GM19324 (cell line): ENCODE measurements at regions not wholly inside any gene's neighbourhood (a gene's known extent, or its start where the extent isn't known, plus 50 kb on each side); places are given as distances from the start of the nearest gene placed in this dataset.
A peak's percentile ranks its signal among the peaks of the same experiment; 100 is the strongest.
"Not testable (repeated sequence)": the region's sequence is repeated elsewhere in the genome, so short reads cannot be mapped to it uniquely, and the experiment has no call there.

Experiments used
- ATAC-seq: cut with Tn5 transposase; IDR thresholded peaks from one replicate; pipeline ENCODE4 v1.9.1; 2021; ENCODE audit warnings: mild to moderate bottlenecking, moderate library complexity; ENCODE audit not compliant: unreplicated experiment, low FRiP score

DNA sequence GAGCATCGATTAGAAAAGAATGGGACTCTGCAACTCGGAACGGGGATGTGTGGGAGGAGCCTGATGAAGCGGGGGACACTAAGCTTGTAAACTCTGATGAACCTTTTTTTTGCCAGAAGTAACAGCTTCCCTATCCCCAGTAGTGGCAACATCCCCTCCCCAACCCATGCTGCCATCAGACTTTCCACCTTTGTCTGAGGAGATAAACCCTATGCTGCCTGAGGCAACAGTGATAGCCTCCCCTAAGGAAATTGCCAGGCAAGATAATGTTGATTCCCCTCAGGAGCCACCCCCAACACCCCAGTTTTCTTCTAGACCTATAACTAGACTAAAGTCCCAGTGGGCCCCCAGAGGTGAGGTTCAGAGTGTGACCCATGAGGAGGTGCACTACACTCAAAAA lies 173.7 kb downstream of the AKR1D1 start:
- no peak for ATAC-seq

DNA sequence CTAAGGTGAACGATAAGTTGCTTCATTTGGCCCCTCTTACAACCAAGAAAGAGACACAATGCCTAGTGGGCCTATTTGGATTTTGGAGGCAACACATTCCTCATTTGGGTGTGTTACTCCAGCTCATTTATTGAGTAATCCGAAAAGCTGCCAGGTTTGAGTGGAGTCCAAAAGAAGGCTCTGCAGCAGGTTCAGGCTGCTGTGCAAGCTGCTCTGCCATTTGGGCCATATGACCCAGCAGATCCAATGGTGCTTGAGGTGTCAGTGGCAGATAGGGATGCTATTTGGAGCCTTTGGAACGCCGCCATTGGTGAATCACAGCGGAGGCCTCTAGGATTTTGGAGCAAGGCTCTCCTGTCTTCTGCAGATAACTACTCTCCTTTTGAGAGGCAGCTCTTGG lies 176.4 kb downstream of the AKR1D1 start:
- not testable (repeated sequence) for ATAC-seq

DNA sequence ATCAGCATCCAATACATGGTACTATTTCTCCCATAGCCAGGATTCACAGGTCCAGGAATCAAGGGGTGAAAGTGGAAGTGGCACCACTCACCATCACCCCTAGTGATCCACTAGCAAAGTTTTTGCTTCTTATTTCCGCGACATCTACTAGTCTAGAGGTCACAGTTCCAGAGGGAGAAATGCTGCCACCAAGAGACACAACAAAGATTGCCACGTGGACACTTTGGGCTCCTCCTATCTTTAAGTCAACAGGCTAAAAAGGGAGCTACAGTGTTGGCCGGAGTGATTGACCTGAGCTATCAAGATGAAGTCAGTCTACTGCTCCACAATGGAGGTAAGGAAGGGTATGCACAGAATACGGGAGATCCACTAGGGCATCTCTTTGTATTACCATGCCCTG lies 178.2 kb downstream of the AKR1D1 start:
- no peak for ATAC-seq

DNA sequence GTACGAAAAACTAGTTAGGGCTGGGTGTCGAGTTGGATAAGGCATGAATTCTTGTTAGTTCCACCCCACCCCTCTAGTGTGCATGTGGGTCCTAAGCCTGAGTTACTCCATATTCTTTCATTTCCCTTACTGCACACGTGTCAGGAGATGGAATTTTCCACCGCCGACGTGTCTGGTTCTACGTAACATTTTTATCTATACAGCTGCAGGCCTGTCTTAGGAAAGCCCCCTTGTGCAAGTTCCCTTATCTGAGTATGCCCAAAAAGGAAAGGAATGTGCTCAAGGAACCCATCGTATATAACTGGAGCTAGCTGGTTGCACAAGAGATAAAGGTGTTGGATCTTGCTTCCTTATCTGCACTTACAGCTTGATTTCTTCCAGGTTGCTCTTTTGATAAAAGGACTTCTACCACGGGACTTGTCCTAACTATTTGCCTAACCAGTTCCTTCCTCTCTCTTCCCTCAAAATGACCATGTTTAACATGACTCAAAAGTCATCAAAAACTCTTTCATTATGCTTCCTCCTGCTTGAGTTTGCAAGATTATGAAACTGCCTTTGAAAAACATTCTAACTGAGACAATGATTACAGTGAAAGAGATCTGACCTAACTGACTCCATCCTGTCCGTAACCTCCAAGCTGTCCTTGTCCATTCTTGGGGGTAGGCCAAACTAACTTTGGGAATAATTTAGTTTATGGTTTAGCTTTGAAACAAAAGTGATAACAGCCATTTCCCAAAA lies 181.4 kb downstream of the AKR1D1 start:
- no peak for ATAC-seq

DNA sequence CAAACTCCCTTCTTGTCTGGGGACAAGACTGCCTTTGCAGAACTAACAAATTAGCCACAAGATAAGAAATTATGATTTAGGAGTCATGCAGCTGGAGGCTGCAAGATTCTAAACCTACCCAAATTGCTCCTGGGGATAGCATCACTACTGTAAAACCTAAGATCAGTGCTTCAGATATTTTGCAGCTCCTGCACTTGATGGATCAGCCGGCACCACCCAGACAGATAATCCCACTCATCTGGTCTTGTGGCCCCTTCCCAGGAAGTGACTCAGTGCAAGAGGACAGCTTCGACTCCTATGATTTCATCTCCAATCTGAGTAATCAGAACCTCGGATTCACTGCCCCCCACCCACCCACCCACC lies 181.9 kb downstream of the AKR1D1 start:
- ATAC-seq: no peak

DNA sequence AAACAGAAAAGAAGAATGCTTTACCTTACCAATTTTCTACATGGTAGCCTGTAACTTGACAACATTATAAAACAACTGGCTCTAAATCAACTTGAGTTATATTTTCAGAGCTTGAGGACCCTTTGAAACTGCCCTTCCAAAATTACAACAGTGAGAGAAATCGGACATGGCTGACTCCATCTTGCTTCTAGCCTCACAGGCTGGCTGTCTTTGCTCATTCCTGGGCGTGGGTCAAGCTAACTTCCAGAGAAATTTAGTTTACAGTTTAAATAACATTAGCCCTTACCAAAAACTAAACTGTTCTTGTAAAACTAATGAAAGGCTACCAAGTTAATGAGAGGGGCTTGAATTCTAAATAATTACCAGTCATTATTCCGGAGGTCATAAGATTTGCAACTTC lies 183.4 kb downstream of the AKR1D1 start:
- ATAC-seq: no peak

DNA sequence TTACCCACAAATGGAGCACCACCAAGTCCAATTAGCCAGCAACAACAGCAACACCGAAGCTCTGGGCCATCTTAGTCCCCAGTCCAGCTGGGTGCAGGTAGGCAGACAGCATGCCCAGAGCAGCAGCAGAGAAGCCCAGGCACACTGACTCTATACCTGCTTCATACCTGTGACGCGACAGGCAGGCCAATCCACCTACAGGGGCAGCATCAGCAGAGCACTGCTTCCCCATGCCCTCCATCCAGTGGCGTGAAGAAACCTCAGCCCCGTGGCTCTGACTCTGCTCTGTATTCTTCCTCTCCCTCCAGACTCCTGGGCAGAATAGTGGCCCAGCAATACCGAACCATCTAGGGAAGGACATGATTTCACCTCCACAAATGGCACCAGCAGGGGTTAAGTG lies 191.7 kb downstream of the AKR1D1 start:
- no peak for ATAC-seq

DNA sequence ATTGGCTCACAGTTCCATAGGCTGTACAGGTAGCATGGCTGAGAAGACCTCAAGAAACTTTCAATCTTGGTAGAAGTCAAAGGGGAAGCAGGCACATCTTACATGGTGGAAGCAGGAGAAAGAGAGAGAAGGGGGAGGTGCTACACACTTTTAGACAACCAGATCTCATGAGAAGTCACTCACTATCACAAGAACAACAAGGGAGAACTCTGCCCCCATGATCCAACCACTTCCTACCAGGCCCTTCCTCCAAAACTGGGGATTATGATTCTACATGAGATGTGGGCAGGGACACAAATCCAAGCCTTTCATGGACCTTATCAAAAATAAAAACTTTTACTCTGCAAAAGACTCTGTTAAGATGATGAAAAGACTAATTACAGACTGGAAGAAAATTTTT lies 183.2 kb upstream of the TRIM24 start:
- ATAC-seq: no peak

DNA sequence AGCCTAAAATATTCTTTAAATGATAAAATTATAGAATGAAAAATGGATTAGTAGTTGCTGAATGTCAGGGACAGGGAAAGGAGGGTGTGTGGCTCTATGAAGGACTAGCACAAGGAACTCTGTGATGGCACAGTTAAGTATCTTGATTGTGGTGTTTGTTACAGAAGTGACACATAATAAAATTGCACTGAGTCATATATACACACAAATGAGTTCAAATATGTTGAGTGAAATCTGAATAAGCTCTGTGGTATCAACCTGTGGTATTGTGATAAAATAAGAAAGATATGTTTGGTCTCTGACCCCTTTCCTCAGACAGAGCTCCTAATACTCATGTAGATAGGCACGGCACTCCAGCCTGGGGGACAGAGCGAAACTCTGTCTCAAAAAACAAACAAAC lies 181.5 kb upstream of the TRIM24 start:
- no peak for ATAC-seq

DNA sequence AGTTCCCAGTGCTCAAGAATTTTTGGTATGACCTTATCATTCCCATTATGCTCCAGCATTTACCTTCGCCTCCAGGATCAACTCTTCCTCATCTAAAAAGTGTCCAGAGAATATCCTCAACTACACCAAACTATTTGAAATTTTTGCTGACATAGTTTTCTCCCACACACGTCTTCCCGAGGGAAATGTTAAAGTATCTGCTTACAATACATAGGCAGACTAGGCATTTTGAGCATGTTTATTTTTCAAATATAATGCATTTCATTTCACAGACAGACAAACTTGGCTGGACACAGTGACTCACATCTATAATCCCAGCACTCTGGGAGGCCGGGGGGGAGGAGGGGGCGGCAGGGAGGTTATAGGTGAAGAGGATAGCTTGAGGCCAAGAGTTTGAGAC lies 177.1 kb upstream of the TRIM24 start:
- ATAC-seq: no peak

DNA sequence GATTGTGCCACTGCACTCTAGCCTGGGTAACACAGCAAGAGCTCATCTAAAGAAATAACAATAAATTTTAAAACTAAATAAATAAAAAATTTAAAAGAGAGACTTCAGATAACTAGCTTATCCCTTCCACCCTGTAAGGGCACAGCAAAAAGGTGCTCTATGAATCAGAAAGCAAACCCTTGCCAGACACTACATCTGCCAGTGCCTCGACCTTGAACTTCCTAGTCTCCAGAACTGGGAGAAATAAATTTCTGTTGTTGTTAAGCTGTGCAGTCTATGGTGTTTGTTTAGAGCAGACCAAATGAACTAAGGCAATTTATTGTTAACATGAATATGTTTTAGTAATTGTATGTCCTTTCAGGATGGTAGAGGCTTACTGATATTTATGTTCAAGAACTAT lies 174.9 kb upstream of the TRIM24 start:
- ATAC-seq: no peak

DNA sequence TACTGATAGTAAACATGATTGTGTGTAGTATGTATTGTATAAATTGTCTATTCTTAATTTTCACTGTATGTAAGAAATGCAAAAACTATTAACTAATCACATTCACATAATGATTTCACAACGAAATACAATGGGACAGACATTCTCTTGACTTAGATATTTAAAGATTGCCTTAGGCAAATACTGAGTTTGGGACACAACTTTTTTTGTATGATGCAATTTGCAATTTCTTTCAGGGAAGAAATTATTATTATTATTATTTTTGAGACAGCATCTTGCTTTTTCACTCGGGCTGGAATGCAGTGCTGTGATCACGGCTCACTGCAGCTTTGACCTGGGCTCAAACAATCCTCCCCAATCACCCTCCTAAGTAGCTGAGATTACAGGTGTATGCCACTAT lies 173.2 kb upstream of the TRIM24 start:
- no peak for ATAC-seq

DNA sequence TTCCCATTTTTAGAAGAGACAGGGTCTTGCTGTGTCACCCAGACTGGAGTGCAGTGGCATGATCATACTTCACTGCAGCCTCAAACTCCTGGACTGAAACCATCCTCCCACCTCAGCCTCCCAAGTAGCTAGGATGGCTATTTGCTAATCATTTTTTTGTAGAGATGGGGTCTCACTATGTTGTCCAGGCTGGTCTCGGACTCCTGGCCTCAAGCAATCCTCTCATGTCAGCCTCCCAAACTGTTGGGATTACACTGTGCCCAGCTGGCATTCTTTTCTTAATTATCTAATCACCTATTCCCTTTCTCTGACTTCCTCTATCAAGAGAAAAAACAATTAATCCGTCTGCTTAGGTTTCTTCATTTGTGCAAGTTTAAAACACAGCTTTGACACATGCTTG lies 172.5 kb upstream of the TRIM24 start:
- ATAC-seq: no peak

DNA sequence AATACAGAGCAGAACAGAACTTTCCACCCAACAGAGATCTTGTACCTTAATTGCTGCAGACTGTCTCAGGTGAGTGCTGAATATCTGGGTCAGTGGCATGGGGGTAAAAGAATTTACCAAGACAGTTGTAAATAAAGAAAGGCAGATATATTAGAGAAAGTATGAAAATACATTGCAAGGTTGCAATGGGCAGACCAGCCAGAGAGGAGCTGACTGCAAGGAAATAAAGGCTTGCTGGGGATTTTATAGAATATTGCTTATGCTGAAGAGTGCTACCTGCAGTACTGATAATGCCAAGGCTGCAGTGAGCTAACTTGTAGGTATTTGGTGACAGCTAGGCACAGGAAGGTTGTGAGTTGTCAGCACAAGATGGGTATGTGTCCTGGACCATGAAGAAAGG lies 171.0 kb upstream of the TRIM24 start:
- ATAC-seq: no peak

DNA sequence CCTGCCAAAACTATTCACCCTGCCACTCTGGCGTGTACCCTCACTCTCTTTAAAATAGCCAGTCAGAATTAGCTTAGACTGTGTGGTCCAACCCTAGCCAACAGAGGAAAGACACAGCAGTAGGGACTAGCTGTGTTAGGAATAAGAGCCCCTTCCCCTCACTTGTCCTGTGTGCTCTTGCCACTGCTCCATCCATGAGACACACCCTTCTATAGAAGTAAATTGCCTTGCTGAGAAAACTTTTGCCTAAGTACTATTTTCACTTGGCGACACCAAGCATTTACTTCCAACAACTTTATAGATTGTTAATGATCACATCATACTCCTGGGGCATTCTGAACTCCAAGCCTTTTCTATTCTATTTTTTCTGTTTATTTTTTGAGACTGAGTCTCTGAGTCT lies 170.2 kb upstream of the TRIM24 start:
- ATAC-seq: no peak

DNA sequence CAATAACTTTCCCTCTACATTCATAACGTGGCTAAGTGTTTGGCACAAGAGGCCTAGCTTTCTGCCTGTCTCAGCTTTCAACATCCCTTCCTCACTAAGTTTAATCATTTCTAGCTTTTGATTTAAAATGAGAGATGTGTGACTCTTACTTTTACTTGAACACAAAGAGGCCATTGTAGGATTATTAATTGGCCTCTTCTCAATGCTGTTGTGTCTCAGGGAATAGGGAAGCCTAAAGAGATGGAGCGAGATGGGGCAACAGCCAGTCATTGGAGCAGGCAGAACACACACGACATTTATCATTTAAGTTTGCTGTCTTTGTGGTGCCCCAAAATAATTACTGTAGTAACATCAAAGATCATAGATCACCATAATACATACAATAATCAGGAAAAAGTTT lies 167.1 kb upstream of the TRIM24 start:
- ATAC-seq: no peak

DNA sequence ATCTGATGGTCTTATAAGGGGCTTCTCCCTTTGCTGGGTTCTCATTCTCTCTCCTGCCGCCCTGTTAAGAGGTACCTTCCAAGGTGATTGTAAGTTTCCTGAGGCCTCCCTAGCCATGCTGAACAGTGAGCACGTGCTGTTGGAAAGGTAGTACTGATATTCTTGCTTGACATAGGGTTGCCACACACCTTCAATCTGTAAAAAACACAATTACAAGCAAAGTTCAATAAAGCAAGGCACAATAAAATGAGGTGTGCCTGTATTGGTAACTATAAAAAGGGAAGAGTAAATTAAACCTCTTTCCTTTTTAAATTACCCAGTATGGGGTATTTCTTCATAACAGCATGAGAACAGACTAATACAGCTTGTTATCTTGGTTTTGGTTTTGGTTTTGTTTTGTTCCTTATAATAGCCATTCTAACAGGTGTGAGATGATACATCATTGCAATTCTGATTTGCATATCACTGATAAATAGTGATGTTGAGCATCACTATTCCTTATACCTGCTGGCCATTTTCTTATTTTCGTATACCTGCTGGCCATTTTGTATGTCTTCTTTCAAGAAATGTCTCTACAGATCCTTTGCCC lies 164.9 kb upstream of the TRIM24 start:
- peak; percentile 73 for ATAC-seq

DNA sequence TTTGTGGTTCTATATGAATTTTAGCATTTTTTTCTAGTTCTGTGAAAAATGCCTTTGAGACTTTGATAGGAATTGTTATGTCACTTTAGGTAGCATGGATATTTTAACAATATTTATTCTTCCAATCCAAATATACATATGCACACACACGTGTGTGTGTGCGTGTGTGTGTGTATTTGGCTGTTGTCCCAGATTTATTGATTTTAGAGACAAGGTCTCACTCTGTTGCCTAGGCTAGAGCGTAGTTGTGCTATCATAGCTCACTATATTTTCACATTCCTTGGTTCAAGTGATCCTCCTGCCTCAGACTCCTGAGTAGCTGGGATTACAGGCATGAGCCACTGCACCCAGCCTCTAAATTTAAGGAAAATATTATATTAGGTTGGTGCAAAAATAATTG lies 162.5 kb upstream of the TRIM24 start:
- ATAC-seq: no peak

DNA sequence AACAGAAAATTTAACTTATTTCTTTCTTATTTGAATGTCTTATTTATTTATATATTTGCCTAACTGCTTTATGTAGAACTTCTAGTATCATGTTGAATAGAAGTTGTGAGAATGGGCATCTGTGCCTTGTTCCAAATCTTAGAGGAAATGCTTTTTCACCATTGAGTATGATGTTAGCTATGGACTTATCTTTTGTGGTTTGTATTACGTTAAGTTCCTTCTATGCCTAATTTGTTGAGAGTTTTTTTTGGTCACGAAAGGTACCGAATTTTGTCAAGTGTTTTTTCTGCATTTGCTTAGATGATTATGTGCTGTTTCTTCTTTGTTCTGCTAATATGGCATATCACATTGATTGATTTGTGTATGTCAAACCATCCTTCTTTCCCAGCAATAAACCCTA lies 161.0 kb upstream of the TRIM24 start:
- no peak for ATAC-seq

DNA sequence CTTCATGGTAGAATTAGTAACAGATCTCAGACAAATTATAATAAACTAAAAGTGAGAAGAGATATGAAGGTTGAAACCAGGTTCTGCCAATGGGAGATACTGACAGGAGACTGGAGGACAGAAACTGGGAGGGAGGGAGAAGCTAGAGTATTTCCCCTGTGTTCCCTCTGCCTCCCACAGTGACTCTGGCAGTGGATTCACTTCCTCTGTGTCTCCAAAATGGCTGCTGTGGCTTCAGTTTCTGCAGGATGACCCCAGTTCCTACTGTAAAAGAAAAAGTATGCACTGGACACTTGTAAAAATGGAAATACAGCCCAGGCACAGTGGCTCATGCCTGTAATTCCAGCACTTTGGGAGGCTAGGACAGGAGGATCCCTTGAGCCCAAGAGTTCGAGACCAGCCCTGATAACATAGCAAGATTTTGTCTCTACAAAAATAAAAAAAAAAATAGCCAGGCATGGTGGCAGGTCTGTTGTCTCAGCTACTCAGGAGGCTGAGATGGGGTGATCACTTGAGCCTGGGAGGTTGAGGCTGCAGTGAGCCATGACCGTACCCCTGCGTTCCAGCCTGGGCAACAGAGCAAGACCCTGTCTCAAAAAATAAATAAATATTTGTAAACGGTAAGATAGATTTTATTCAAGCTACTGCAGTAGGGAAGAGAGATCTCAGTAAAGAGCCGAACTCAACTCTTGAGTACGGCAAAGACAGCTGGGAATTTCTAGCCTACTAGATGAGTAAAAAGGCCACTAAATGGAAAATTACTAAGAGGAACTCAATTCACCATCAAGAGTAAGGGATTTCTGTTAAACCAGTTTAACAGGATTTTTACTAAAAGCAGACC lies 156.6 kb upstream of the TRIM24 start:
- no peak for ATAC-seq

DNA sequence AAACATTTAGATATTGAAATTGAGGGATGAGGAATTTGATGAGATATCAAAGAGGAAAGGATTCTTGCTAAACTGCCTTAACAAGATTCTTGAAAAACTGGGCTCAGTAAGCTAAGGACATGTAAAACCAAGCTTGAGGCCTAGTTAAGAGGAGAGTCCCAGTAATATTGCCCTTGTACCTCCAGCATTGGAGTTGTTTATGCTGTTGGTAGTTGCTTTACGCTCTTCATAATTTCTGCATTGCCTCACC lies 156.1 kb upstream of the TRIM24 start:
- no peak for ATAC-seq

DNA sequence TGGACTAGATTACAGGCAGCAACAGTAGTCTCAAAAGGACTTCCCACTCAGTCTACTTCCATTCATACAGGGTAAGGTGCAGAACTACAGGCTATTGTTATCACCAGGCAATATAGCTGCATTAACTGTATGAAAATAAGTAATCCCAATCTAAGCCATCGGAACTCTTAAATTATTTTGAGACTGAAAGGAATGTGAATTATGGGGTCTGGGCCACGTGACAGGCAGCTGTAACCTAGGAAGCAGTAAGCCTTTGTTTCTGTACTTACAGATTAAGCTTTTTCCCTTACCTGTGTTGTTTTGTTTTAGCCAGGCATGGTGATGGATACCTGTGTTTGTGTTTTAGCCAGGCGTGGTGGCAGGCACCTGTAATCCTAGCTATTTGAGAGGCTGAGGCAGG lies 152.4 kb upstream of the TRIM24 start:
- no peak for ATAC-seq
